ENCODE measurements at regions not wholly inside any gene's neighbourhood (a gene's known extent, or its start where the extent isn't known, plus 50 kb on each side); places are given as distances from the start of the nearest gene placed in this dataset.
A peak's percentile ranks its signal among the peaks of the same experiment; 100 is the strongest.

- H3K9ac ChIP-seq (ENCODE audit: insufficient read depth, low read length) = no peak overlapping the region
- H3K4me3 ChIP-seq (replicated peaks in 1 of 4; ENCODE audit: control extremely low read depth in 1 of 4, insufficient read depth in 1 of 4, low read depth in 3 of 4, low read length in 4 of 4) = peak overlapping the region in 2 of 4 experiments; percentile 27 to 29
- TF ChIP-seq CTCF (conservative IDR thresholded peaks at IDR 0.05 in 1 of 2, IDR thresholded peaks at IDR 0.05 in 1 of 2; ENCODE audit: low read depth in 1 of 2, low read length in 2 of 2) (no peak), EZH2 (IDR thresholded peaks at IDR 0.05; ENCODE audit: low read length, missing control alignments) (no peak)
- H4K20me1 ChIP-seq (ENCODE audit: control insufficient read depth, extremely low read depth, insufficient read depth, low read length) = no peaks in the 10 kb centered on the region
- no peaks in the 10 kb centered on the region for H3K36me3 ChIP-seq (ENCODE audit: control insufficient read depth, insufficient read depth, low read length)
- H3K4me2 ChIP-seq (ENCODE audit: extremely low read depth, insufficient read depth, low read length) = peak overlapping the region; percentile 69
- H2AFZ ChIP-seq (ENCODE audit: low read length) = peak overlapping the region; percentile 96
- peak overlapping the region; percentile 49 for H3K27ac ChIP-seq (ENCODE audit: insufficient read depth, low read length)
- no peaks in the 10 kb centered on the region for H3K79me2 ChIP-seq (ENCODE audit: control insufficient read depth, insufficient read depth, low read length)
- no peaks in the 10 kb centered on the region for H3K27me3 ChIP-seq (ENCODE audit: control insufficient read depth, insufficient read depth, low read length)
- DNase-seq (ENCODE audit: low read depth in 2 of 2) = peak; percentile 86 to 93
- H3K9me3 ChIP-seq (ENCODE audit: control insufficient read depth, insufficient read depth, low read depth, low read length) = no peaks in the 10 kb centered on the region
- peaks cover 4% of the 10 kb centered on the region for H3K4me1 ChIP-seq (ENCODE audit: control insufficient read depth, extremely low read depth, insufficient read depth, low read length)
These were observed 168.6 kb downstream of the CARTPT start for GRCh38 chr5:71887680-71888079.

- TF ChIP-seq EZH2 (IDR thresholded peaks at IDR 0.05; ENCODE audit: low read length, missing control alignments) = no peak
- TF ChIP-seq CTCF (conservative IDR thresholded peaks at IDR 0.05 in 1 of 2, IDR thresholded peaks at IDR 0.05 in 1 of 2; ENCODE audit: low read depth in 1 of 2, low read length in 2 of 2) = no peak
- H3K36me3 ChIP-seq (ENCODE audit: control insufficient read depth, insufficient read depth, low read length) = no peaks in the 10 kb centered on the region
- no peaks in the 10 kb centered on the region for H3K4me1 ChIP-seq (ENCODE audit: control insufficient read depth, extremely low read depth, insufficient read depth, low read length)
- no peaks in the 10 kb centered on the region for H3K79me2 ChIP-seq (ENCODE audit: control insufficient read depth, insufficient read depth, low read length)
- H3K9me3 ChIP-seq (ENCODE audit: control insufficient read depth, insufficient read depth, low read depth, low read length) = no peaks in the 10 kb centered on the region
- H3K9ac ChIP-seq (ENCODE audit: insufficient read depth, low read length) = no peak overlapping the region
- no peak overlapping the region for H3K27ac ChIP-seq (ENCODE audit: insufficient read depth, low read length)
- no peaks in the 10 kb centered on the region for H3K27me3 ChIP-seq (ENCODE audit: control insufficient read depth, insufficient read depth, low read length)
- no peak overlapping the region for H2AFZ ChIP-seq (ENCODE audit: low read length)
- H4K20me1 ChIP-seq (ENCODE audit: control insufficient read depth, extremely low read depth, insufficient read depth, low read length) = no peaks in the 10 kb centered on the region
- no peak for DNase-seq (ENCODE audit: low read depth in 2 of 2)
- H3K4me2 ChIP-seq (ENCODE audit: extremely low read depth, insufficient read depth, low read length) = no peak overlapping the region
- no peak overlapping the region for H3K4me3 ChIP-seq (replicated peaks in 1 of 4; ENCODE audit: control extremely low read depth in 1 of 4, insufficient read depth in 1 of 4, low read depth in 3 of 4, low read length in 4 of 4)
These were observed 172.3 kb downstream of the CARTPT start for GRCh38 chr5:71891406-71891805.

- Histone ChIP-seq H3K9me3 (ENCODE audit: control insufficient read depth, insufficient read depth, low read depth, low read length) (no peaks in the 10 kb centered on the region), H3K36me3 (ENCODE audit: control insufficient read depth, insufficient read depth, low read length) (no peaks in the 10 kb centered on the region), H3K4me3 (replicated peaks in 1 of 4; ENCODE audit: control extremely low read depth in 1 of 4, insufficient read depth in 1 of 4, low read depth in 3 of 4, low read length in 4 of 4) (no peak overlapping the region), H3K79me2 (ENCODE audit: control insufficient read depth, insufficient read depth, low read length) (no peaks in the 10 kb centered on the region), H3K4me1 (ENCODE audit: control insufficient read depth, extremely low read depth, insufficient read depth, low read length) (no peaks in the 10 kb centered on the region), H3K27me3 (ENCODE audit: control insufficient read depth, insufficient read depth, low read length) (no peaks in the 10 kb centered on the region), H4K20me1 (ENCODE audit: control insufficient read depth, extremely low read depth, insufficient read depth, low read length) (no peaks in the 10 kb centered on the region), H3K9ac (ENCODE audit: insufficient read depth, low read length) (no peak overlapping the region), H3K27ac (ENCODE audit: insufficient read depth, low read length) (no peak overlapping the region), H3K4me2 (ENCODE audit: extremely low read depth, insufficient read depth, low read length) (no peak overlapping the region), H2AFZ (ENCODE audit: low read length) (no peak overlapping the region)
- peak in 1 of 2 donors; percentile 63 for DNase-seq (ENCODE audit: low read depth in 2 of 2)
- TF ChIP-seq CTCF (conservative IDR thresholded peaks at IDR 0.05 in 1 of 2, IDR thresholded peaks at IDR 0.05 in 1 of 2; ENCODE audit: low read depth in 1 of 2, low read length in 2 of 2) (no peak), EZH2 (IDR thresholded peaks at IDR 0.05; ENCODE audit: low read length, missing control alignments) (no peak)
These were observed 172.8 kb downstream of the CARTPT start for GRCh38 chr5:71891856-71892255.
